GM19467 (cell line): ENCODE measurements at regions not wholly inside any gene's neighbourhood (a gene's known extent, or its start where the extent isn't known, plus 50 kb on each side); places are given as distances from the start of the nearest gene placed in this dataset.

ENCODE experiments used
- ATAC-seq: cut with Tn5 transposase; IDR thresholded peaks from one replicate; pipeline ENCODE4 v1.9.1; 2021; ENCODE audit warnings: mild to moderate bottlenecking, moderate library complexity; ENCODE audit not compliant: unreplicated experiment

DNA sequence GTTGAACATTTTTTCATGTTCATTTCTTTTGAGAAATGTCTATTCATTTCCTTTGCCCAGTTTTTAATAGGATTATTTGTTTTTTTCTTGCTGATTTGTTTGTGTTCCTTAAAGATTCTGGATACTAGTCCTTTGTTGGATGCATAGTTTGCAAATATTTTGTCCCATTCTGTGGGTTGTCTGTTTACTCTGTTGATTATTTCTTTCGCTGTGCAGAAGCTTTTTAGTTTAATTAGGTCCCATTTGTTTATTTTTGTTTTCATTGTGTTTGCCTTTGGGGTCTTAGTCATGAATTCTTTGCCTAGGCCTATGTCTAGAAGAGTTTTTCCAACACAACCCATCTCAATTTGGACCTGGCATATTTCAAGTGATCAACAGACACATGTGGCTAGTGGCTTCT is 116.1 kb upstream of the GALNT2 start:
- ATAC-seq = no peak

DNA sequence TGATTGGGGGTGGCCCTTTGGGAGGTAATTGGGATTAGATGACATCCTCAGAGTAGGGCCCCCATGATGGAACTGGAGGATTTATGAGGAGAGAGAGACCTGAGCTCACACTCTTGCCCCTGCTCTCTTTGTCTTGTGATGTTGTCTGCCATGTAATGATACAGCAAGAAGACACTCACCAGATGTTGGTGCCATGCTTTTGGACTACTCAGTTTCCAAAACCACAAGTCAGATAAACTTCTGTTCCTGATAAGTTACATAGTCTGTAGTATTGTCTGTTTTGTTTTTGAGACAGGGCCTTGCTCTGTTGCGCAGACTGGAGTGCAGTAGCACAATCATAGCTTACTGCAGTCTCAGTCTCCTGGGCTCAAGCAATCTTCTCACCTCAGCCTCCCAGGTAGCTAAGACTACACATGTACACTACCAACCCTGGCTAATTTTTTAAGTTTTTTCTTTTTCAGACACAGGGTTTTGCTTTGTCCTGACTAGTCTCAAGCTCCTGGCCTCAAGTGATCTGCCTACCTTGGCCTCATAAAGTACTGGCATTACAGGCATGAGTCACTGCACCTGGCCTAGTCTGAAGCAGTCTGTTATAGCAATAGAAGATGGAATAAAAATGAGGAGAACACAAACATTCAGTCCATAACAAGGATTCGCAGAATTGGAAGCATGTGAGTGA is 115.0 kb upstream of the GALNT2 start:
- no peak for ATAC-seq

DNA sequence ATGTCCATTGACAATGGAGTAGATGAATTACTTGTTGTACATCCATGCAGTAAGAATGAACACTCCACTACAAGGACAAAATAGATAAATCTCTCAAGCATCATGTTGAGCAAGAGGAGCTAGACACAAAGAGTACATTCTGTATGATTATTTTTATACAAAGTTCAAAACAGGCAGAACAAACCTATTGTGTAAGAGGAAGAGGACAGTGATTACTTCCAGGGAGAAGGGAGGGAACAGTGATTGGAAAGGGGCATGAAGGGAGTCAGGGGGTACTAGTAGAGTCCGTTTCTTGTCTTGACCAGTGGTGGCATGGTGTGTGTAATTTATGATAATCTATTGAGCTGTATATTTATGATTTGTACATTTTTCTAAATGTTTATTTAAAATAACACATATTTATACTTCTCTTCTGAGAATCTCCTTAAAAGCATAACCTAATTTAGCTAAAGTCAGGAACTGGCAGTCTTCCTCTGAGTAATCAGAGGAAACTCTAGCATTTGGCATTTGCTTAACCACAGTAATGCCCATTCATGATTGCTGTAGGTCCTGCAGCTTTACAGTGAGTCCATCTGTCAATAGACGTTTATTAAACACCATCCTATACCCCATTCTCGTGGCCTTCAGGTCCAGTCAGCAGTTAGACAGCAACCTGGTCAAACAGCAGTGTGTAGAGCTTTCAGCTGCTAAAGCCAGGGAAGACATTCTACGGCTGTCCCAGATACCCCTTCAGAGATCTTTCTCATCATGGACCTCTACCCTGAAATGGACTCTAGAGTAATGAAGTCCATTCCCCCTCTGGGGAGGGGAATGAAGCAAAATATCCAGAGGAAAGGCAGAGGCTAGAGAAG is 114.1 kb upstream of the GALNT2 start:
- no peak for ATAC-seq

DNA sequence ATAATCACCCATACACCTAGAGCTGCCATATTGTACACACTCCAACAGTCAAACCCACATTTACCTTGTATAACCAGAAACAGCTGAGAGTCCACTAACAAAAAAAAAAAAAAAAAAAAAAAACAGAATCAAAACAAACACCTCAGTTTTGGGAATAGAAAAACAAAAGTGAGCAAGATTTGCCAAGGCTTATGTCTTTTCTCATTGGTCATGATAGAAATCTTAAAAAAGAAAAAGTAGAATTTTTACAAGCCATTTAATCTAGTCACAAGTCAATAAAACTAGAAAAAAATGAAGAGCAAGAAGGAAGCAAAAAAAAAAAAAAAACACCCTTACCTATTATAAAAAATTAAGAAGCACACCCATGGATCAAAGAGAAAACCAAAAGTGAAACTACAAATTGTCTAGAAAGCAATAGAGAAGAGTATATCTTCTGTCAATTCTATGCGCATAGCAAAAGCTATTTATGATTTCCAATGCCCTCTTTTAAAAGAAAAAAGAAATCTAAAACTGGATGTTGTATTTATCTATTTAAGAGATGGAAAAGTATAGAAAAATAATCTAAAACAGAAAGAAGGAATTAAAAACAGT is 113.2 kb upstream of the GALNT2 start:
- no peak for ATAC-seq

DNA sequence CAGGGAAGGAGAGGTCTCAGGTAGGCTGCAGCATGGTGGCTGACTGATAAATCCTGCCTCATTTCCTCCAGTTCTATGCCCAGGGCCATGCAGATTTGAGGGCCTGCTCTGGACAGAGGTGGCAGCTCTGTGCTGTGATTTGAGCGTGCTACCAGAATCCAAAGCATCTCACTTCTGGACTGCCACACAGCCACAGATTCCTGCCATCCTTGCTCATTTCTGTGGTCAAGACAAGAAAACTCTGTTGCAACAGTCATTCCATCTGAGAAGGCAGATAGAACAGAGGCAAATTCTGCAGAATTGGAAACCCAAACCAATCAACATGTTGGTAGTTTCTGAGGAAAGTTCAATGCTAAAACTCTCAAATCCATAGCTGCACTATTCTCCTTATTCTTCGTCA is 102.8 kb upstream of the GALNT2 start:
- no peak for ATAC-seq

DNA sequence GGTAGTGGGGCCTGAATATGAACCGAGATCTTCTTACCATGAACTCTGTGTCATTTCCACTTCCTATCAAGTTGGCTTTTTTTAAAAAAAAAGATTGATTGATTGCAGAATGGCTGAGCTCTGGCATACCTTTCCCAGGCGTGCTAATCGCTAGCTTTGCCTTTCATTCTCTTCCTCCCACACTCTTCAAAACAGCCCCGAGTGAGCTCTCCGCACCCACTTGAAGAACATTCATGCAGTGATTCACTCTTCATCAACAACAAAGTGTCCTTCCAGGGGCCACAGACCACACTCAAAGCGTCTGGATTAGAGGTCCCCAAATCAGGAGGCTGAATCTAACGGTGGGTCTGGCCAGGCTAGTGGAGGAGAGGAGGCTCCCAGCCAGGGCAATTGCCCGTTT is 96.3 kb upstream of the GALNT2 start:
- no peak for ATAC-seq

DNA sequence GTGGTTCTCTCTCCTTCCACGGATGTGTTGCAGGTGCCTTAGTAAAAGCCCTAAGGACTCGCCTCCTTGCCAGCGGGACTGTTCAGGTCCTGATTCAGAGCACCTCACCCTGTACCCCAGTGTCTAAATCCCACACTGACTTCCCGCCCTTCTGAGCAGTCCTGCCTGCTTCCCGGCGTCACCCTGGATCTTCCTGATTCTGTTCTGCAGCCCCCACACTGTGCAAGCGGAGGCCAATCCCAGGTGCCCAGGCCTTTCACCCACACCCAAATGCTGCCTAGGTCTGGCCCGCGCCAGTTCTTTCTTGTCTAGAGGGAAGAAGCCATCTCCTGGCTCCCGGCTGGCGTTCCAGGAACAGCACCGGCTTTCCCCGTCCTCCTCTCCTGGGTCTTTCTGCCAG is 95.9 kb upstream of the GALNT2 start:
- ATAC-seq = no peak

DNA sequence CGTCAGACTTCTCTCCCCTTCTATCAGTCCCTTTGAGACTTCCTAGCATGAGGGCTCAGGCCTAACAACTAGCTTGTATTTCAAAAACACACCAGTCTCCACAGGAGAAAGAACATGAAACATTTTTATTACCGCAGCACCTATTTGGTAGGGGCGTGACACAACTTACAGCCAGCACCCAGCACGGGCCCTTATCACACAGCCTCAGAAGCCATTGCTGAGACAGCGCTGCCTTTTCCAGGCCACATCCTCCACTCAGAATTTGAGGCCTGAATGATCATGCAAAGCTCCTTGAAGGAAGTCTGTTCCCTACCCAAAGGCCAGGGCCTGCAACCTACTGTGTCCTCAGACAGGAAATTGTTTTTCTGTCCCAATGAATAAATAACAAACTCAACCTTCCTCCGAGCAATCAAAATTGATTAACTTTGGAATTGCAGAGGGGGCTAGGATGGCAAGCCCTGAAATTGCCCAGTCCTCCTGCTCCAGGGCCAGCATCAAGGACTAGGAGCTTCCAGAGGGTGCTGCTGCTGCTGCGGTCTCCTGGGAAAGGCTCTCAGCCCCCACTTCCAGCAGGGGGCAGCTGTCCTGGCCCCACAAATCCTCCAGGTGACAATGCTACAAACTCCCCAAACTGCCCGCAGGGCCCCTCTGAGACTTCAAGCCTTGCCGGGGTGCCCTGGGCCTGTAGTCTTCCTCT is 94.3 kb upstream of the GALNT2 start:
- no peak for ATAC-seq

DNA sequence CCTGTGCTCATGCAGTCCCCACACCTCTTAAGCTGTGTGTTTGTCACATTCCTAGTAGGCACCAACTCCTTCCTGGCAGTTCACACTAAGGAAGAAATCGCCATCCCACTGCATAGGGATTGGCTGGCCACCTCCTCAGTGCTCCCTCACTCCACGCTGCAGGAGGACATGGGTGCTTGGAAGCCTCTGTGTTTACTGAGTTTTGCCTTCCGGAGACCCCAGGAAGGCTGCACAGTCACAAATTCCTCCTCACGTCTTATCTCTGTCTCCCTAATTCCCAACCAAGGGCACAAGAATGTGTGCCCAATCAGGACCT is 93.8 kb upstream of the GALNT2 start:
- no peak for ATAC-seq

DNA sequence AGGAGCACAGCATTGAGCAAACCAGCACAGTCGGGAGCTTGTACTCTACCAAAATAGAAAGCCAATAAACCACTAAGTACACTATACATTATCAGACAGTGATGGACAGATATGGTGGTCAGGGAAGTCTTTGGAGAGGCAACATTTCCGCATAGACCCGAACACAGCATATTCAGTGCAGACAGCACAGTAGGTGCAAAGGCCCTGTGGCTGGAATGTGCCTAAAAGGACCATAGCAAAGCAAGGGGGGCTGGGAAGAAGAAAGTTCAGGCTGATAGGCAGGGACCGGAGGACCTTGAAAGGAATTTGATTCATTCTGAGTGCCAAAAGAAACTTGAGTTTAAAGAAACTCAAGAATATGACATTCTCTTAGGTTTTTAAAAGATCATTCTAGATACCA is 92.0 kb upstream of the GALNT2 start:
- ATAC-seq = no peak

DNA sequence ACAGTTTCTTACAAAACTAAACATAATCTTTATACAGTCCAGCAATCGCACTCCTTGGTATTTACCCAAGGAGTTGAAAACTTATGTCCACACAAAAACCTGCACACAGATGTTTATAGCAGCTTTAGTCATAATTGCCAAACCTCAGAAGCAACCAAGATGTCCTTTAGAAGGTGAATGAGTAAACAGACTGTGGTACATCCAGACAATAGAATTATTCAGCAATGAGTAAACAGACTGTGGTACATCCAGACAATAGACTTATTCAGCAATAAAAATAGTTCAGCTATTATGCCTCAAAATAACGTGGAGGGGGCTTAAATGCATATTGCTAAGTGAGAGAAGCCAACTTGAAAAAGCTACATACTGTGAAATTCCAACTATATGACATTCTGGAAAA is 87.0 kb upstream of the GALNT2 start:
- no peak for ATAC-seq

DNA sequence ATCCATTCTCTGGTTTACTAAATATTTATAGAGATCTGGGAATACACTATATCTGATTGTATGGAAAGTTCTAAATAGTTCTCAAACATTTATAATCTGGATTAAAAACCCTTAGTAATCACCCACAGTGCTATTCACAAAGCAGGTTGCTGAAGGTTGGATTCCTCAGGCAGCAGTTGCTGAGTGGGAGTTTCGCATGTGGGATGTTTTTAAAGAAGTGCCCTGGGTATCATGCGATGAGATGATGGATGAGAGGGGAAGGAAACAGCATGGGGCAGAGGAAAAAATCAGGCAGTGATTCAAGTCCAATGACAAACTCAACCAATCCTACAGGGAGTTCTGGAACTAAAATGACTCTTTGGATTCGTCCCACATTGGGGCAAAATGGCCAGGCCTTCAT is 85.3 kb upstream of the GALNT2 start:
- no peak for ATAC-seq

DNA sequence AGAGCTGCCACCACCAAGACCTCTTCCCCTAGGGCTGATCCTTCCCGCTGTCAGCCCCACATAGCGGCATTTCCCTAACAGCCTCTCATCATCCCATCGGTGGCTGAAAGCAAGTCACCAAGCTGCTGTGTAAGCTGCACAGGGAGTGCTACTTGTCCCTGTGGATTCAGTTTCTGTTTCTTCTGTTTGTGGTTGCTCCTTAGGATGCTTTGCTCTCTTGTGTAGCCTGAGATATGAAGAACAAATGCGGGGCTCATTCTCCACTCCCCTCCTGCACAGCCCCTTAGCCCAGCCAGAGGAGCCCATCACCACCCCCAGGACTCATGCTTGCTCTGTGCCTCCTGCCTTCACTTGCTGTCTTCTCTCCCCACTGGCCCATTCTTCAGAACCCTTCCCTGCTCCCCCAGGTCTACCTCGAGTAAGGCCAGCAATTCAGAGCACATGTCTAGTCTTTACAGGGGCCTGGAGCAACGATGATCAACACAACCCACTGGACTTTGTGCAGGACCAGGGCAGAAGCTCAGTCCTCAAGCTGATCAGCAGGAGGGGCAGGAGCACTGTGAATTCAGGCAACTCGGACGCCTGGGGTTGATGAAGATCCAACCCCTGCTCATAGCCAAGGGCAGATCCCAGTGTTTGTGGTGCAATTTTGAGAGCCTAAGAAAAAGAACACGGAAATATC is 82.6 kb upstream of the GALNT2 start:
- no peak for ATAC-seq

DNA sequence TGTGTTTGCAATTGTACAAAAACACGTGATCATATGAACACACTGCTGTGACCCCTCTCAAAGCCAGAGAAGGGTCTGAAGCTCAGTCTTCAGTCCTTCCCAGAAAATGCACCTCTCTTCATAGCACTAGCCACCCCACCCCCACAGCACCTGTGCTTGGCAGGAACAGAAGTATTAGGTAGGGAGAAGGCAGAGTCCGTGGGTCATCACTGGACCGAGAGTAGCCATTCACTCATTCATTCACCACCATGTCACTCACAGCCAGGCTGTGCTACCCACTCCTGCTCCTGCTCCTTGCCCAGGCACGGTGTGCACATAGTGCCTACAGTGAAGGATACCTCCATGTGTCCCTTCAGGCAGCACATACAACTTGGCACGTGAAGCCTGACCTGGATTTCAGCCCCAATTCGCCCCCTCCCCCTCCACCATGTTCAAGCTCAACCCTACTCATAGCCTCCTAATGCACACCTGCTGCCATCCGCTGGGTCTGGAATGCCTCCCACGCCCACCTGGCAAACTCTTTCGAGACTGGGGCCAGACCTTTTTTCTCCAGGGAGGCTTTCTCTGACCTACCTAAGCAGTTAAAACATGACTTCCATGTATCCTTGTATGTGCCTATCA is 81.9 kb upstream of the GALNT2 start:
- no peak for ATAC-seq

DNA sequence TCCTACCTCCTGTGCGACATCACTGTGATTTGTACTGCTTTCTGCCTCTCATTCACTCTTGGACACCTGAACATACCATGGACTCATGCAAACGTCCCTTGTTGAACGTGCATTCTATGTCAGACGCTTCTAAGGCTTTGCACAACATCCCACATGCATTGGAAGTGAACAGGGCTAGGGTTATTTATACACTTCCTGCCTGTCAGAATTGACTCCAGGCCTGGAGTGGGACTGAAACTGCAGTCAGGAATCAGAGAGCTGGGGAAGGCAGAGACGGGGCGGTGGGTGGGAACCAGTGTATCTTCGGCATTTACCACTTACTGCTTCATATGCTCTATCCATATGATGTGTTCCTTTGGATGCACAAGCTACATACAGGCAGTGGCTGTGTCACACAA is 81.4 kb upstream of the GALNT2 start:
- no peak for ATAC-seq

DNA sequence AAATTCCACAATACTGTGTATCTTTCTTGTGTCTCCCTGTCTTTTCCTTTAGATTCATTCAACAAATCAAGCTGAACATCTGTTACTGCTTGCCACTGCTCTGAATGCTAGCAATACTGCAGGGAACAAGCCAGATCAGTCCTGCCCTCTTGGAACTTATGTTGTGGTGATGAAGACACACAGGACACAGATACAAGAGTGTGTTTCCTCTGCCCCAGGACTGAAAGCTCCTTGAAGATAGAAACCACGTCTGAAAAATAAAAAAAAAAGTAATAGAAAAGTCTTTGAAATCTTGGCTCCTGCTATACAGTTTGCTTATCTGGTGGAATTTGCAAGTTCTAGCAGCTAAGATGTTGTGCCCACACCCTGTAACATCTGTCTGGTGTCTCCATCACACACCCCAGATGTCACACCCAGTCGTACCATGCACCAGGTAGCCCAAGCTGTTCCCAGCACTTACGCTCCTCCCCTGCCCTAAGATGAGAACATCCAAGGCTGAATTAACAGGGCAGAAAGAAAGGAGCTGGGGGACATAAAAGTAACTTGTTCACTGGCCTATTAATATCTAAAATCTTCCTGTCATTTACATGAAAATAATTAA is 80.2 kb upstream of the GALNT2 start:
- no peak for ATAC-seq

DNA sequence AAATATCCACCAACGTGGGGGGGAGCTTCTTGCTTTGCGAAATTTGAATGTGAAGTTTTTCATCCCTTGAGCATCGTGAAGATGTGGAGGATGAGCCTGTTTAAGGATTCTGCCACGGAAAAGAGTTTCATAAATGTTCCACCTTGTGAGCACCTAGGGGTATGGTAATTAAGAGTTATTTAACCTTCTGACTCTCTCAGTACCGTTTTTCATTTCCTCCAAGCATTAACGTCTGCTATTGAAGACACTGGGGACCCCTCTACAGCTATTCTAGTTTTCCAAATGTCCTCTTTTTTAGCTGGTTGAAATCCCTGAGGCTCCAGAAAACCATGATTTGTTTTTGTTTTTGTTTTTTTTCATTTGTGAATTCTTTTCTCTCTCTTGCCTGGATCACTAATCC is 79.1 kb upstream of the GALNT2 start:
- no peak for ATAC-seq

DNA sequence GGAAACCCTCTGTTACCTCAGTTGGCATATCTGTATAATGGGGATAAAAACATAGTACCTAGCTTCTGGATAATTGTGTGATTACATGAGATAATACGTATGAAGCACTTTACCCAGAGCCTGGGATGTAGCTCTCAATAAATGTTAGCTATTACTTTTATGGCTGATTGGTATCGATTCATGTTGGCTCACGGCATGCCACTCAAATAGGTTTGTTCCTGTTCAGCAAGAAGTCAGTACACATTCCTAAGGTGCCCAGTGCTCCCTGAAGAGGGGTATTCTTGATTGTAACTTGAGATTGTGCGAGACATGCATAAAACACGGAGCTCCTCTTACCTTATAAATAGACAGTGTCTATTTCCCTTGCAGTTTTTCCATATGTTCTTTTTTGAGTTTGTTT is 78.5 kb upstream of the GALNT2 start:
- ATAC-seq = no peak

DNA sequence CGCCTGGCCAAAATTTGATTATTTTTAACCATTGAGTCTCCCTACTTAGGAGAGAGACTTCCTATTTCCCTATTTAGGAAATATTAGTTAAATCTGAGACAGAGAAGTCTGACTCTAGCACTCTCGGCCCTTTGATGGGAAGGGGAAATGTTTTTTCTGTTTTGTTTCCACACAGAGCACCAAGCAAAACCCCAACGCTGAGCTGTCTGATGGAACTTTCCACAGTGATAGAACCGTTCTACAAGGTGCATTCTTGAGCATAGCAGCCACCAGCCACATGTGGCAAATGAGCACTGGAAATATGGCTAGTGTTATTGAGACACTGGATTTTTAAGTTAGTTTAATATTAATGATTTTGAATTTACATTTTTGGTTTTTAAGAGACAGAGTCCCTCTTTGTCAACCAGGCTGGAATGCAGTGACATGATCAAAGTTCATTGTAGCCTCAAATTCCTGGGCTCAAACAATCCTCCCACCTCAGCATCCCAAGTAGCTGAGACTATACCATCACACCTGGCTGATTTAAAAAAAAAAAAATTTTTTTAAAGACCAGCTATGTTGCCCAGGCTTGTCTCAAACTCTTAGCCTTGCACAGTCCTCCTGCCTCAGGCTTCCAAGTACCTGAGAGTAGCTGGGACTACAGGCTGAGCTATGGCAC is 77.3 kb upstream of the GALNT2 start:
- no peak for ATAC-seq

DNA sequence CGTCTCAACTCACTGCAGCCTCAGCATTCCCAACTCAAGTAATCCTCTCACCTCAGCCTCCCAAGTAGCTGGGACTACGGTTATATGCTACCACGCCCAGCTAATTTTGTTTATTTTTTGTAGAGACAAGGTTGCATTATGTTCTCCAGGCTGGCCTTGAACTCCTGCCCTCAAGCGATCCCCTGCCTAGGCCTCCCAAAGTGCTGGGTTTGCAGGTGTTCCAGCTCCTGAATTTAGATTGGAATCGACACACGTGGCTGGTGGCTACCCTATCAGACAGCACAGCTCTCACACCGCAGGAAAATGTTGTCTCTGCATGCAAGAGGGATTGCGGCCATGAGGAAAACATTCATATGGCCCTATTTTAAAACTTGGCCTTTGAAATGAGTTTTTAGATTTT is 76.7 kb upstream of the GALNT2 start:
- ATAC-seq = no peak
